ENCODE measurements at regions not wholly inside any gene's neighbourhood (a gene's known extent, or its start where the extent isn't known, plus 50 kb on each side); places are given as distances from the start of the nearest gene placed in this dataset.

DNA sequence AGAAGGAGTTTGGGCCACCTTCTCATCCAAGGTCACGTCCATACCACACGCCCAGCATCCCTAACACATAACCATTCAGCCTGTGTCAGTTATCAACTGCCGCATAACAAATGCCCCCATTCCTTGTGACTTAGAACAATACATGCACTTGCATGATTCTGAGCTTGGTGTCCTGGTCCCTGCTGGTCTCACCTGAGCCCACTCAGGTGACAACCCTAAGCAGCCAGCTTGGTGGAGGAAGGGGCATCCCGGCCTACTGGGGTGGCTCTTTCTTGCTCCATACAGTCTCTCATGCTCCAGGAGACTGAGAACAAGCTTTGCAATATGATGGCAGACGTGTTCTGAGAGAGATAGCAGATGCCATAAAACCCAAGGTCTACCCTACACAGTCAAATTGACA, 1276.9 kb downstream of the TBC1D22A start:
- TF ChIP-seq, protein P1, sequence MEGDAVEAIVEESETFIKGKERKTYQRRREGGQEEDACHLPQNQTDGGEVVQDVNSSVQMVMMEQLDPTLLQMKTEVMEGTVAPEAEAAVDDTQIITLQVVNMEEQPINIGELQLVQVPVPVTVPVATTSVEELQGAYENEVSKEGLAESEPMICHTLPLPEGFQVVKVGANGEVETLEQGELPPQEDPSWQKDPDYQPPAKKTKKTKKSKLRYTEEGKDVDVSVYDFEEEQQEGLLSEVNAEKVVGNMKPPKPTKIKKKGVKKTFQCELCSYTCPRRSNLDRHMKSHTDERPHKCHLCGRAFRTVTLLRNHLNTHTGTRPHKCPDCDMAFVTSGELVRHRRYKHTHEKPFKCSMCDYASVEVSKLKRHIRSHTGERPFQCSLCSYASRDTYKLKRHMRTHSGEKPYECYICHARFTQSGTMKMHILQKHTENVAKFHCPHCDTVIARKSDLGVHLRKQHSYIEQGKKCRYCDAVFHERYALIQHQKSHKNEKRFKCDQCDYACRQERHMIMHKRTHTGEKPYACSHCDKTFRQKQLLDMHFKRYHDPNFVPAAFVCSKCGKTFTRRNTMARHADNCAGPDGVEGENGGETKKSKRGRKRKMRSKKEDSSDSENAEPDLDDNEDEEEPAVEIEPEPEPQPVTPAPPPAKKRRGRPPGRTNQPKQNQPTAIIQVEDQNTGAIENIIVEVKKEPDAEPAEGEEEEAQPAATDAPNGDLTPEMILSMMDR (IDR thresholded peaks at IDR 0.05; ENCODE audit: low read length) = no peak
- TF ChIP-seq EZH2 (optimal IDR thresholded peaks at IDR 0.05; ENCODE audit: low read depth, low read length) = no peak

Data from MM.1S (cell line).